DOHH2 (cell line): ENCODE measurements at regions not wholly inside any gene's neighbourhood (a gene's known extent, or its start where the extent isn't known, plus 50 kb on each side); places are given as distances from the start of the nearest gene placed in this dataset.

ENCODE experiments used
- H3F3A ChIP-seq: fragments of 200-600 bp; sonication (generic), shearing (Covaris generic); 2 replicates; pipeline ENCODE4 v1.6.0; 2016; ENCODE audit warnings: antibody characterized with exemption, mild to moderate bottlenecking; ENCODE audit not compliant: control insufficient read depth, insufficient read depth
- H3K27ac ChIP-seq: fragments of 200-600 bp; sonication (generic); 2 replicates; pipeline ENCODE4 v1.5.1; 2014; ENCODE audit warnings: low read depth, mild to moderate bottlenecking, low read length, moderate library complexity
- H3K27me3 ChIP-seq: fragments of 200-600 bp; sonication (generic); 2 replicates; pipeline ENCODE4 v1.6.1; 2014; ENCODE audit warnings: mild to moderate bottlenecking, low read length, mixed read lengths; ENCODE audit not compliant: control insufficient read depth
- H3K36me3 ChIP-seq: fragments of 200-600 bp; sonication (generic); 2 replicates; pipeline ENCODE4 v1.6.1; 2014; ENCODE audit warnings: mild to moderate bottlenecking, low read length, moderate library complexity, mixed read lengths; ENCODE audit not compliant: control insufficient read depth
- H3K4me1 ChIP-seq: fragments of 200-600 bp; sonication (generic); 2 replicates; pipeline ENCODE4 v1.6.1; 2014; ENCODE audit warnings: mild to moderate bottlenecking, low read length, mixed read lengths; ENCODE audit not compliant: control insufficient read depth
- H3K4me2 ChIP-seq: fragments of 200-600 bp; sonication (generic); 2 replicates; pipeline ENCODE4 v1.6.0; 2014; ENCODE audit warnings: mild to moderate bottlenecking, low read length, moderate library complexity
- H3K4me3 ChIP-seq: fragments of 200-600 bp; sonication (generic); 2 replicates; pipeline ENCODE4 v1.5.1; 2014; ENCODE audit warnings: mild to moderate bottlenecking, low read length, mixed read lengths
- H3K79me2 ChIP-seq: fragments of 200-600 bp; sonication (generic); 2 replicates; pipeline ENCODE4 v1.6.1; 2014; ENCODE audit warnings: mild to moderate bottlenecking, low read length, mixed read lengths; ENCODE audit not compliant: control insufficient read depth
- H3K9me2 ChIP-seq: fragments of 200-600 bp; sonication (generic); replicated peaks from 2 replicates; pipeline ENCODE4 v1.6.1; 2014; ENCODE audit warnings: mild to moderate bottlenecking, low read length, mixed read lengths; ENCODE audit not compliant: control insufficient read depth
- H3K9me3 ChIP-seq: fragments of 200-600 bp; sonication (generic); 2 replicates; pipeline ENCODE4 v1.6.1; 2014; ENCODE audit warnings: antibody characterized with exemption, low read length, mixed read lengths; ENCODE audit not compliant: control insufficient read depth, insufficient read depth
- H4K20me1 ChIP-seq: fragments of 200-600 bp; sonication (generic); 2 replicates; pipeline ENCODE4 v1.6.0; 2014; ENCODE audit warnings: low read depth, mild to moderate bottlenecking, antibody characterized with exemption, low read length, moderate library complexity; ENCODE audit not compliant: control insufficient read depth, insufficient read depth
- CTCF ChIP-seq: fragments of 200-600 bp; sonication (generic); IDR thresholded peaks from one replicate; pipeline ENCODE4 v1.5.1; 2014; ENCODE audit warnings: antibody characterized with exemption, mild to moderate bottlenecking, low read depth, low read length; ENCODE audit not compliant: poor library complexity, severe bottlenecking
- EZH2phosphoT487 ChIP-seq: fragments of 200-600 bp; sonication (generic); IDR thresholded peaks from 2 replicates; pipeline ENCODE4 v1.6.1; 2017; ENCODE audit warnings: borderline replicate concordance, mild to moderate bottlenecking, antibody characterized with exemption, low read length, moderate library complexity, mixed read lengths

DNA sequence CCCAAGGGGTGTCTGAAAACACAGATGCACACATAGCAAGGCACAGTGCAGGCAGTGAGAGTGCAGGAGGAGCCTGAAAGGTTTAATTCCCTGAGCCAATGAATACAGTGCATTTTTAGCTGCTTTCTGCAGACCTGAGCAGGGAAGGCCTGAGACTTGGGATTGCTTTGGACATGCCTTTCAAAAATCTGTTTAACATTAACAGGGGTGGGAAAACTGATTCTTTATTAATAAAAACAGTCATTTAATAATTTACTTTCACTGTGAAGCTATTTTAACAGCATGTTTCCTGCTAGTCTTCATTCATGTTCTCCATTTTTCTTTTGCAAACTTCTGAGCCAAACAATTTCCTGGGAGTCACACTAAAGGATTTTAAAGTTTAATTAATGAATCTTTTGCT is 488.1 kb downstream of the SMARCA1 start:
- Histone ChIP-seq H3K4me1 (no peaks in the 10 kb centered on the region), H3K27ac (no peak overlapping the region), H3K4me3 (no peak overlapping the region), H3K27me3 (no peaks in the 10 kb centered on the region), H3K79me2 (no peaks in the 10 kb centered on the region), H3K9me2 (no peaks in the 10 kb centered on the region), H3F3A (no peaks in the 10 kb centered on the region), H3K36me3 (no peaks in the 10 kb centered on the region), H3K4me2 (no peak overlapping the region), H4K20me1 (no peaks in the 10 kb centered on the region), H3K9me3 (no peaks in the 10 kb centered on the region)
- TF ChIP-seq CTCF = no peak

DNA sequence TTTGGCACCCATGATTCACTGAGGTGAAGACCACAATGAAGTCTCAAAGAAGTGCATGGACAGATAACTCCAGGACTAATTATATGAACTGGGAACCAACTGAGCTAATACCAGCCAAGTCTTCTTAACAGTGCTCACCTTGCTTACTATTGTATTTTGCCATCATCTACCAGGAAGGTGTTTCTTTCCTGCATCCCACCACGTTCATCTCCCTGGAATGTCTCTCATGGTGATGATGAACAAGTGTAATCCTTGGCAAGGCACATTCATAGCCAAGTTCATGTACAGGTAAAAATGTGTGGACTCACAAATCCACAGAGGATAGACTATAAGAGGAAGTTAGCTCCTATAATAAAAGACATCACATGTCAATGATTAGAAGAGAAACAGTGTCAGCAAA is 489.1 kb downstream of the SMARCA1 start:
- H3K36me3 ChIP-seq = no peaks in the 10 kb centered on the region
- H4K20me1 ChIP-seq = no peaks in the 10 kb centered on the region
- H3K4me3 ChIP-seq = no peak overlapping the region
- H3K27ac ChIP-seq = no peak overlapping the region
- no peaks in the 10 kb centered on the region for H3K4me1 ChIP-seq
- H3F3A ChIP-seq = no peaks in the 10 kb centered on the region
- H3K9me3 ChIP-seq = no peaks in the 10 kb centered on the region
- no peak for TF ChIP-seq EZH2phosphoT487
- no peaks in the 10 kb centered on the region for H3K9me2 ChIP-seq
- H3K27me3 ChIP-seq = no peaks in the 10 kb centered on the region
- no peak overlapping the region for H3K4me2 ChIP-seq
- no peaks in the 10 kb centered on the region for H3K79me2 ChIP-seq

- H3K27me3 ChIP-seq = no peaks in the 10 kb centered on the region
- H3K4me3 ChIP-seq = no peak overlapping the region
- H3K36me3 ChIP-seq = no peaks in the 10 kb centered on the region
- no peaks in the 10 kb centered on the region for H3K4me1 ChIP-seq
- H3K27ac ChIP-seq = no peak overlapping the region
- H3K4me2 ChIP-seq = no peak overlapping the region
- no peaks in the 10 kb centered on the region for H4K20me1 ChIP-seq
- no peak for TF ChIP-seq EZH2phosphoT487
- no peak for TF ChIP-seq CTCF
- H3K9me3 ChIP-seq = no peaks in the 10 kb centered on the region
- H3F3A ChIP-seq = no peaks in the 10 kb centered on the region
- H3K79me2 ChIP-seq = no peaks in the 10 kb centered on the region
- H3K9me2 ChIP-seq = no peaks in the 10 kb centered on the region
Observed at GRCh38 chrX:129026202-129026601, 497.1 kb downstream of the SMARCA1 start.

DNA sequence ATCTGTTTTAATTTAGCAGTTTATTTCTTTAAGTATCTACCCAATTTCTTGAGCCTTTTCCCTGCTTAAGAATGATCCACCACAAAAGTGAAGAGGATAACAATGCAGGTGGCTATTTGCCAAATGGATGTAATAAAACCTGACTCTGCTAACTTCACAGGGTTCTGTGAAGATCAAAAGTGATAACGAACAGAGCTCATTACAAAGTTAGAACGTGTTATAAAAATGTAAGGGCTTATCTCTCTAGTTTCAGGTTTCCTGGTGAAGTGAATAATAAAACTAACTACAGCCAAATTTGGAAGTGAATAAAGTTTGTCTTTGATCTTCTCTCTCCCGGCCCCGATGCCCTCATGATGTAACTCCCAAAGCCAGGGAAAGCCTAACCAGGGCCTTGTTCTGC is 497.9 kb downstream of the SMARCA1 start:
- H3K4me2 ChIP-seq = no peak overlapping the region
- H3K79me2 ChIP-seq = no peaks in the 10 kb centered on the region
- H3K4me3 ChIP-seq = no peak overlapping the region
- H3K36me3 ChIP-seq = no peaks in the 10 kb centered on the region
- no peaks in the 10 kb centered on the region for H3K9me2 ChIP-seq
- H3K9me3 ChIP-seq = no peaks in the 10 kb centered on the region
- no peaks in the 10 kb centered on the region for H3K4me1 ChIP-seq
- H3F3A ChIP-seq = no peaks in the 10 kb centered on the region
- TF ChIP-seq CTCF (no peak), EZH2phosphoT487 (no peak)
- no peak overlapping the region for H3K27ac ChIP-seq
- H3K27me3 ChIP-seq = no peaks in the 10 kb centered on the region
- no peaks in the 10 kb centered on the region for H4K20me1 ChIP-seq
